ENCODE measurements at regions not wholly inside any gene's neighbourhood (a gene's known extent, or its start where the extent isn't known, plus 50 kb on each side); places are given as distances from the start of the nearest gene placed in this dataset.

DNA sequence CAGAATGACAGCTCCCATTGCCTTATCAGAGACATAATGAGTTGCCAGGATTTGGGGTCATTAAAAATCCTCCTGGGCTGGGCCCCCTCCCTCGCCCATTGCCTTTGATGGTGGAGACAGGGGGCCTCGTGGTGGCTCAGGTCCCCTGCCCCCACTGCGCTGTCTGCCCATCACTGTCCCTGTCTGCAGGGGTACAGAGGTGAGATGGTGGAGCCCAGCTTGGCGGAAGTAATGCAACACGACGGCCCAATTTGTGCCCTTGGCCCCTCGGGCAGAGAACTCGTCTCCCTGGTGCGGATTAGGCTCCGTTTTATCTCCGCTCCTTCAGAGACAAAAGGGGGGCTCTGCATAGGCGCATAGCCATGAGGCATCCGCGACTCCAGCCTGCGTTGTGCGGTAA, 152.4 kb upstream of the UNC5B start:
- no peak for TF ChIP-seq CTCF (IDR thresholded peaks at IDR 0.05 in 2 of 3, conservative IDR thresholded peaks at IDR 0.05 in 1 of 3; ENCODE audit: borderline replicate concordance in 1 of 3, insufficient read depth in 1 of 3, low read depth in 2 of 3, low read length in 2 of 3)
- TF ChIP-seq, protein P1, sequence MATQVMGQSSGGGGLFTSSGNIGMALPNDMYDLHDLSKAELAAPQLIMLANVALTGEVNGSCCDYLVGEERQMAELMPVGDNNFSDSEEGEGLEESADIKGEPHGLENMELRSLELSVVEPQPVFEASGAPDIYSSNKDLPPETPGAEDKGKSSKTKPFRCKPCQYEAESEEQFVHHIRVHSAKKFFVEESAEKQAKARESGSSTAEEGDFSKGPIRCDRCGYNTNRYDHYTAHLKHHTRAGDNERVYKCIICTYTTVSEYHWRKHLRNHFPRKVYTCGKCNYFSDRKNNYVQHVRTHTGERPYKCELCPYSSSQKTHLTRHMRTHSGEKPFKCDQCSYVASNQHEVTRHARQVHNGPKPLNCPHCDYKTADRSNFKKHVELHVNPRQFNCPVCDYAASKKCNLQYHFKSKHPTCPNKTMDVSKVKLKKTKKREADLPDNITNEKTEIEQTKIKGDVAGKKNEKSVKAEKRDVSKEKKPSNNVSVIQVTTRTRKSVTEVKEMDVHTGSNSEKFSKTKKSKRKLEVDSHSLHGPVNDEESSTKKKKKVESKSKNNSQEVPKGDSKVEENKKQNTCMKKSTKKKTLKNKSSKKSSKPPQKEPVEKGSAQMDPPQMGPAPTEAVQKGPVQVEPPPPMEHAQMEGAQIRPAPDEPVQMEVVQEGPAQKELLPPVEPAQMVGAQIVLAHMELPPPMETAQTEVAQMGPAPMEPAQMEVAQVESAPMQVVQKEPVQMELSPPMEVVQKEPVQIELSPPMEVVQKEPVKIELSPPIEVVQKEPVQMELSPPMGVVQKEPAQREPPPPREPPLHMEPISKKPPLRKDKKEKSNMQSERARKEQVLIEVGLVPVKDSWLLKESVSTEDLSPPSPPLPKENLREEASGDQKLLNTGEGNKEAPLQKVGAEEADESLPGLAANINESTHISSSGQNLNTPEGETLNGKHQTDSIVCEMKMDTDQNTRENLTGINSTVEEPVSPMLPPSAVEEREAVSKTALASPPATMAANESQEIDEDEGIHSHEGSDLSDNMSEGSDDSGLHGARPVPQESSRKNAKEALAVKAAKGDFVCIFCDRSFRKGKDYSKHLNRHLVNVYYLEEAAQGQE (IDR thresholded peaks at IDR 0.05; ENCODE audit: low read depth), result no peak
- no peak for TF ChIP-seq TCF7L2 (IDR thresholded peaks at IDR 0.05; ENCODE audit: borderline replicate concordance, extremely low read depth, insufficient read depth, insufficient read length)

All from HCT116 (cell line).